CD4-positive, alpha-beta T cell treated with Interleukin-15 for 4 hours (primary cell): ENCODE measurements at regions not wholly inside any gene's neighbourhood (a gene's known extent, or its start where the extent isn't known, plus 50 kb on each side); places are given as distances from the start of the nearest gene placed in this dataset.
"Not testable (repeated sequence)": the region's sequence is repeated elsewhere in the genome, so short reads cannot be mapped to it uniquely, and the experiment has no call there.

Source experiments
- DNase-seq: peaks from one replicate; pipeline ENCODE4 v3.0.0-alpha.2; 2020; ENCODE audit warnings: low spot score

GRCh38 chr3:181533811-181534210 lies 177.9 kb upstream of the SOX2 start:
- no peak for DNase-seq

- no peak for DNase-seq
Measured at GRCh38 chr3:181530584-181530983, 181.1 kb upstream of the SOX2 start.

- no peak for DNase-seq
Measured at GRCh38 chr3:181521831-181522230, 189.9 kb upstream of the SOX2 start.

- no peak for DNase-seq
Measured at GRCh38 chr3:181518222-181518621, 193.5 kb upstream of the SOX2 start.

GRCh38 chr3:181512787-181513186 lies 198.9 kb upstream of the SOX2 start:
- no peak for DNase-seq

GRCh38 chr3:181510500-181510899 lies 201.2 kb upstream of the SOX2 start:
- DNase-seq: no peak

GRCh38 chr3:181497358-181497757 lies 214.4 kb upstream of the SOX2 start:
- no peak for DNase-seq

- no peak for DNase-seq
Measured at GRCh38 chr3:181493423-181493822, 218.3 kb upstream of the SOX2 start.

- DNase-seq: no peak
Measured at GRCh38 chr3:181488536-181488935, 223.2 kb upstream of the SOX2 start.

GRCh38 chr3:181487236-181487978 lies 224.3 kb upstream of the SOX2 start:
- DNase-seq: no peak

- DNase-seq: no peak
Measured at GRCh38 chr3:181486141-181486885, 225.4 kb upstream of the SOX2 start.

GRCh38 chr3:181484026-181484425 lies 227.7 kb upstream of the SOX2 start:
- no peak for DNase-seq

- DNase-seq: not testable (repeated sequence)
Measured at GRCh38 chr3:181475146-181475545, 236.6 kb upstream of the SOX2 start.

- DNase-seq: no peak
Measured at GRCh38 chr3:181470349-181470748, 241.4 kb upstream of the SOX2 start.

- DNase-seq: no peak
Measured at GRCh38 chr3:181464033-181464694, 247.6 kb upstream of the SOX2 start.

GRCh38 chr3:181461381-181461780 lies 250.3 kb upstream of the SOX2 start:
- DNase-seq: no peak

GRCh38 chr3:181459516-181459915 lies 252.2 kb upstream of the SOX2 start:
- no peak for DNase-seq

- DNase-seq: no peak
Measured at GRCh38 chr3:181458857-181459256, 252.9 kb upstream of the SOX2 start.

- no peak for DNase-seq
Measured at GRCh38 chr3:181457756-181458155, 254.0 kb upstream of the SOX2 start.

- no peak for DNase-seq
Measured at GRCh38 chr3:181457190-181457589, 254.5 kb upstream of the SOX2 start.

- DNase-seq: no peak
Measured at GRCh38 chr3:181455276-181455675, 256.4 kb upstream of the SOX2 start.

GRCh38 chr3:181454451-181455027 lies 257.2 kb upstream of the SOX2 start:
- DNase-seq: no peak

- DNase-seq: no peak
Measured at GRCh38 chr3:181446741-181447140, 265.0 kb upstream of the SOX2 start.
